NCI-H345 (cell line): ENCODE measurements at regions not wholly inside any gene's neighbourhood (a gene's known extent, or its start where the extent isn't known, plus 50 kb on each side); places are given as distances from the start of the nearest gene placed in this dataset.

Experiments used
- DNase-seq: peaks from one replicate; lab custom pipeline; 2025; lab: John Stamatoyannopoulos, UW

DNA sequence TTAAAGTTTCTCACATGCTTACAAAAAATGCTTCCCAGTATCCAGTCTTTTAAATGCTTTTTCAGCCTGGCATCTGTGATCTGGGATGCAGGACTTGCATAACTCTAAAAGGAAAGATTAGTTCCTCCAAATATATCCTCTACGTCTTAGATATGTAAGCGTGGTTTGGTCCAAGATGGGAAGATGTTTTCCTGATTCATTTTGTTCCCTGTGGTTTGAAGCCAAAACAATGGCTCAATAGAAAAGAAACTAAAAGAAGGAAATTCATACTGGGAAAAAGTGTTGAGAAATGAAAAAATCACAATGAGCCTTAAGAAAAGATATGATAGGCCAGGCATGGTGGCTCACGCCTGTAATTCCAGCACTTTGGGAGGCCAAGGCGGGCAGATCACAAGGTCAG lies 1002.8 kb downstream of the NAALADL2 start:
- no peak for DNase-seq
